Ishikawa (cell line): ENCODE measurements at regions not wholly inside any gene's neighbourhood (a gene's known extent, or its start where the extent isn't known, plus 50 kb on each side); places are given as distances from the start of the nearest gene placed in this dataset.

Experiments used
- CREB1 ChIP-seq: IDR thresholded peaks from 2 replicates; pipeline ENCODE4 v1.6.1; 2012; ENCODE audit warnings: low read depth
- RAD21 ChIP-seq: IDR thresholded peaks from 2 replicates; pipeline ENCODE4 v1.6.1; 2012; ENCODE audit warnings: low read depth
- YY1 ChIP-seq: IDR thresholded peaks from 2 replicates; pipeline ENCODE4 v1.6.1; 2012; ENCODE audit warnings: low read depth
- ZBTB7A ChIP-seq: IDR thresholded peaks from 2 replicates; pipeline ENCODE4 v1.6.1; 2012; ENCODE audit warnings: low read depth

DNA sequence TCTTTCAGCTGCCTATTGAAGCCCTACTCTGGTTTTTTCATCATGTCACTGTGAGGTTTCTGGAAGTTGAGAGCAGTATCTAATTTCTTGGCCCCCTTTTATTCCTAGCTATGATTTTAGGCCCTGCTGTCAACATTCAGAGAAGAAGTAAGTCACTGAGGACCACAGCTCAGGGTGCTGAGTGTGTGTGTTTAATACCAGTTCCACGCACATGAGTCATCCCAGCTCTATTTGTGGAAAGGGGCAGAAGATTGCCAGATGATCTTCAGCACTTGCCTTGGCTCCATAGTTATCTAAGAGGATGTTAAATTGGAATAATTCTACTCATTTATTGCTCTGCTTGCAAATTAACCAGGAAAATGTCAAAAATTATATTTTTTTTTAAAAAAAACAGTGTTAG, 65.5 kb upstream of the SLC38A4 start:
- TF ChIP-seq CREB1 (no peak), RAD21 (no peak), ZBTB7A (no peak), YY1 (no peak)
